H9 (cell line): ENCODE measurements at regions not wholly inside any gene's neighbourhood (a gene's known extent, or its start where the extent isn't known, plus 50 kb on each side); places are given as distances from the start of the nearest gene placed in this dataset.

Experiments
- DNase-seq: peaks from one replicate; pipeline ENCODE4 v3.0.0-alpha.2; 2017
- H2AFZ ChIP-seq: one replicate; pipeline ENCODE4 v1.6.1; 2013; ENCODE audit warnings: mild to moderate bottlenecking, low read length, control low read depth, moderate library complexity
- H2AK5ac ChIP-seq: 2 replicates; pipeline ENCODE4 v1.6.1; 2013; ENCODE audit warnings: low read length, control low read depth, mixed read lengths; ENCODE audit not compliant: insufficient read length
- H2BK120ac ChIP-seq: one replicate; pipeline ENCODE4 v1.6.1; 2013; ENCODE audit warnings: low read depth, mild to moderate bottlenecking, low read length, control low read depth, inconsistent platforms; ENCODE audit not compliant: poor library complexity, severe bottlenecking
- H2BK12ac ChIP-seq: 2 replicates; pipeline ENCODE4 v1.6.1; 2013; ENCODE audit warnings: low read length, control low read depth, mixed read lengths, low read depth; ENCODE audit not compliant: insufficient read length
- H2BK15ac ChIP-seq: 2 replicates; pipeline ENCODE4 v1.6.1; 2013; ENCODE audit warnings: low read depth, low read length, control low read depth
- H2BK20ac ChIP-seq: one replicate; pipeline ENCODE4 v1.6.1; 2013; ENCODE audit warnings: low read depth, mild to moderate bottlenecking, low read length, control low read depth, inconsistent platforms; ENCODE audit not compliant: poor library complexity, severe bottlenecking
- H2BK5ac ChIP-seq: 2 replicates; pipeline ENCODE4 v1.6.1; 2013; ENCODE audit warnings: low read length, control low read depth, mixed read lengths; ENCODE audit not compliant: insufficient read length
- H3K14ac ChIP-seq: 2 replicates; pipeline ENCODE4 v1.6.1; 2013; ENCODE audit warnings: low read length, control low read depth; ENCODE audit not compliant: insufficient read depth
- H3K18ac ChIP-seq: 2 replicates; pipeline ENCODE4 v1.6.1; 2013; ENCODE audit warnings: low read depth, mild to moderate bottlenecking, mixed read lengths, low read length, control low read depth; ENCODE audit not compliant: insufficient read length
- H3K23ac ChIP-seq: 2 replicates; pipeline ENCODE4 v1.6.1; 2013; ENCODE audit warnings: low read length, control low read depth, mixed read lengths, low read depth; ENCODE audit not compliant: insufficient read length
- H3K23me2 ChIP-seq: 2 replicates; pipeline ENCODE4 v1.6.1; 2013; ENCODE audit warnings: low read depth, mild to moderate bottlenecking, mixed read lengths, low read length, control low read depth; ENCODE audit not compliant: insufficient read length, poor library complexity, severe bottlenecking
- H3K27ac ChIP-seq: 2 replicates; pipeline ENCODE4 v1.5.1; 2013; ENCODE audit warnings: low read length, control low read depth, mixed read lengths, low read depth; ENCODE audit not compliant: insufficient read length
- H3K27me3 ChIP-seq: 2 replicates; pipeline ENCODE4 v1.6.1; 2013; ENCODE audit warnings: low read length, control low read depth, inconsistent platforms; ENCODE audit not compliant: insufficient read depth
- H3K4ac ChIP-seq: 2 replicates; pipeline ENCODE4 v1.6.1; 2013; ENCODE audit warnings: low read depth, mild to moderate bottlenecking, control low read depth, inconsistent platforms, low read length, moderate library complexity
- H3K4me1 ChIP-seq: 2 replicates; pipeline ENCODE4 v1.6.1; 2013; ENCODE audit warnings: low read length, control low read depth, inconsistent platforms; ENCODE audit not compliant: insufficient read depth
- H3K4me2 ChIP-seq: 2 replicates; pipeline ENCODE4 v1.6.1; 2013; ENCODE audit warnings: low read length, control low read depth, mixed read lengths; ENCODE audit not compliant: insufficient read length, insufficient read depth
- H3K56ac ChIP-seq: 2 replicates; pipeline ENCODE4 v1.6.1; 2013; ENCODE audit warnings: low read depth, mild to moderate bottlenecking, mixed read lengths, low read length, control low read depth; ENCODE audit not compliant: insufficient read length
- H3K79me1 ChIP-seq: 2 replicates; pipeline ENCODE4 v1.6.1; 2013; ENCODE audit warnings: low read depth, mild to moderate bottlenecking, moderate library complexity, low read length, control low read depth, inconsistent platforms; ENCODE audit not compliant: insufficient read depth, poor library complexity, severe bottlenecking
- H3K79me2 ChIP-seq: 2 replicates; pipeline ENCODE4 v1.6.1; 2013; ENCODE audit warnings: low read length, control low read depth, inconsistent platforms; ENCODE audit not compliant: insufficient read depth
- H3K9ac ChIP-seq: 2 replicates; pipeline ENCODE4 v1.6.1; 2013; ENCODE audit warnings: low read length, control low read depth, mixed read lengths; ENCODE audit not compliant: insufficient read length; ENCODE audit errors: extremely low read depth
- H3K9me3 ChIP-seq: one replicate; pipeline ENCODE4 v1.6.1; 2013; ENCODE audit warnings: low read depth, low read length, inconsistent platforms; ENCODE audit not compliant: control insufficient read depth
- H3T11ph ChIP-seq: one replicate; pipeline ENCODE4 v1.6.1; 2013; ENCODE audit warnings: mild to moderate bottlenecking, low read length, control low read depth, inconsistent platforms
- H4K20me1 ChIP-seq: one replicate; pipeline ENCODE4 v1.6.1; 2013; ENCODE audit not compliant: control insufficient read depth, insufficient read length, insufficient read depth
- H4K5ac ChIP-seq: 2 replicates; pipeline ENCODE4 v1.6.1; 2013; ENCODE audit warnings: low read depth, mild to moderate bottlenecking, mixed read lengths, low read length, control low read depth; ENCODE audit not compliant: insufficient read length
- H4K8ac ChIP-seq: replicated peaks from 2 replicates; pipeline ENCODE4 v1.6.1; 2013; ENCODE audit warnings: low read length, control low read depth, mixed read lengths, low read depth; ENCODE audit not compliant: insufficient read length
- H4K91ac ChIP-seq: 2 replicates; pipeline ENCODE4 v1.6.1; 2013; ENCODE audit warnings: low read depth, mild to moderate bottlenecking, moderate library complexity, mixed read lengths, low read length, control low read depth; ENCODE audit not compliant: insufficient read length
- H3K27ac Mint-ChIP-seq, 3 experiments: 2 replicates in 2 of 3; 3 replicates in 1 of 3; pipeline ENCODE4 v1.8.0; 2020 to 2021; ENCODE audit warnings: mixed read lengths in 3 of 3, mild to moderate bottlenecking in 1 of 3, moderate library complexity in 1 of 3
- H3K27me3 Mint-ChIP-seq: 2 replicates; pipeline ENCODE4 v1.8.0; 2021; ENCODE audit warnings: low read depth, mild to moderate bottlenecking, moderate library complexity, mixed read lengths
- H3K36me3 Mint-ChIP-seq, 3 experiments: 2 replicates in 2 of 3; 3 replicates in 1 of 3; pipeline ENCODE4 v1.8.0; 2020 to 2021; ENCODE audit warnings: low read depth in 3 of 3, mixed read lengths in 3 of 3; ENCODE audit not compliant: insufficient read depth in 1 of 3
- H3K4me1 Mint-ChIP-seq, 2 experiments: 2 replicates each; pipeline ENCODE4 v1.8.0; 2020; ENCODE audit warnings: mixed read lengths in 2 of 2
- H3K4me3 Mint-ChIP-seq, 2 experiments: 2 replicates in 1 of 2; 3 replicates in 1 of 2; pipeline ENCODE4 v1.8.0; 2020 to 2021; ENCODE audit warnings: mild to moderate bottlenecking in 2 of 2, mixed read lengths in 2 of 2, moderate library complexity in 1 of 2
- H3K9me3 Mint-ChIP-seq, 2 experiments: 2 replicates in 1 of 2; 3 replicates in 1 of 2; pipeline ENCODE4 v1.8.0; 2020; ENCODE audit warnings: mild to moderate bottlenecking in 2 of 2, mixed read lengths in 2 of 2, moderate library complexity in 1 of 2
- WGBS: extraction: QIAGEN DNeasy Blood & Tissue Kit; methylation state at CpG from one replicate; pipeline ENCODE4 v1.1.7; 2013; ENCODE audit warnings: missing lambda C conversion rate, low lambda C conversion rate, mixed read lengths; ENCODE audit not compliant: insufficient read length; ENCODE audit errors: extremely low coverage; 5-methylcytosine and 5-hydroxymethylcytosine counted together
- TF ChIP-seq, protein P1 (sequence below): fragments of 200-600 bp; sonication (generic); conservative IDR thresholded peaks from 3 replicates; pipeline ENCODE4 v1.8.0; 2021; ENCODE audit warnings: antibody characterized with exemption, mild to moderate bottlenecking

DNA sequence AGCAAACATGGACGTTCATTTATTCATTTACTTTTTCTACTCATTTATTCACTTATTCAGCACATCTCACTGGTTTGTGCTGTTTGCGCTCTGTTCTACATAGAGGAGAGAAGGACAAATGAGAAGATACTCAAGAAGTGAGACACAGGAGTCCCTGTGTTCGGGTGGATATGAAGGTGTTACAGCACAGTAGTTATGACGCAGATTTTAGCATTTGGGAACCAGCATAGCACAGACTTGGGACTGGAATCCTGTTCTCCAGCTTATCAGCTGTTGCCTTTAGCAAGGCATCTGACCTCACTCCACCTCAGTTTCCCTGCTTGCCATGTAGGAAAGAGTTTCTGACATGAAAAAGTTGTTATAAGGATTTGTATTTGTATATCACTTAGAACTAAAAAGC, 430.1 kb downstream of the MAFB start:
- Histone ChIP-seq H3K23ac (no peak overlapping the region), H3K4me1 (peaks cover 5% of the 10 kb centered on the region), H3K9ac (no peak overlapping the region), H2BK5ac (no peak overlapping the region), H4K91ac (no peak overlapping the region), H3K14ac (no peak overlapping the region), H3K4ac (no peak overlapping the region), H3T11ph (no peak overlapping the region), H3K18ac (no peak overlapping the region), H2BK120ac (no peak overlapping the region), H4K5ac (no peak overlapping the region), H3K4me2 (no peak overlapping the region), H3K56ac (no peak overlapping the region), H4K8ac (no peak overlapping the region), H2AK5ac (no peak overlapping the region), H3K23me2 (no peaks in the 10 kb centered on the region), H2BK20ac (no peak overlapping the region), H3K27me3 (no peaks in the 10 kb centered on the region), H2AFZ (no peak overlapping the region), H3K9me3 (no peaks in the 10 kb centered on the region), H2BK15ac (no peak overlapping the region), H4K20me1 (peaks cover 2% of the 10 kb centered on the region), H3K79me2 (no peaks in the 10 kb centered on the region), H2BK12ac (no peak overlapping the region), H3K79me1 (no peaks in the 10 kb centered on the region), H3K27ac (no peak overlapping the region)
- no CpG with 5 or more reads among the region's 4 CpGs for WGBS
- no peak for DNase-seq
- Mint-ChIP-seq H3K4me1 (peaks cover 8 to 9% of the 10 kb centered on the region in 2 experiments), H3K4me3 (no peak overlapping the region), H3K9me3 (no peaks in the 10 kb centered on the region), H3K27me3 (no peaks in the 10 kb centered on the region), H3K36me3 (peaks cover 0 to 4% (median 0%) of the 10 kb centered on the region in 3 experiments; a peak in 1 of 7 replicates), H3K27ac (no peak overlapping the region)
- TF ChIP-seq, protein P1, sequence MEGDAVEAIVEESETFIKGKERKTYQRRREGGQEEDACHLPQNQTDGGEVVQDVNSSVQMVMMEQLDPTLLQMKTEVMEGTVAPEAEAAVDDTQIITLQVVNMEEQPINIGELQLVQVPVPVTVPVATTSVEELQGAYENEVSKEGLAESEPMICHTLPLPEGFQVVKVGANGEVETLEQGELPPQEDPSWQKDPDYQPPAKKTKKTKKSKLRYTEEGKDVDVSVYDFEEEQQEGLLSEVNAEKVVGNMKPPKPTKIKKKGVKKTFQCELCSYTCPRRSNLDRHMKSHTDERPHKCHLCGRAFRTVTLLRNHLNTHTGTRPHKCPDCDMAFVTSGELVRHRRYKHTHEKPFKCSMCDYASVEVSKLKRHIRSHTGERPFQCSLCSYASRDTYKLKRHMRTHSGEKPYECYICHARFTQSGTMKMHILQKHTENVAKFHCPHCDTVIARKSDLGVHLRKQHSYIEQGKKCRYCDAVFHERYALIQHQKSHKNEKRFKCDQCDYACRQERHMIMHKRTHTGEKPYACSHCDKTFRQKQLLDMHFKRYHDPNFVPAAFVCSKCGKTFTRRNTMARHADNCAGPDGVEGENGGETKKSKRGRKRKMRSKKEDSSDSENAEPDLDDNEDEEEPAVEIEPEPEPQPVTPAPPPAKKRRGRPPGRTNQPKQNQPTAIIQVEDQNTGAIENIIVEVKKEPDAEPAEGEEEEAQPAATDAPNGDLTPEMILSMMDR = no peak
